ENCODE measurements at regions not wholly inside any gene's neighbourhood (a gene's known extent, or its start where the extent isn't known, plus 50 kb on each side); places are given as distances from the start of the nearest gene placed in this dataset.

DNA sequence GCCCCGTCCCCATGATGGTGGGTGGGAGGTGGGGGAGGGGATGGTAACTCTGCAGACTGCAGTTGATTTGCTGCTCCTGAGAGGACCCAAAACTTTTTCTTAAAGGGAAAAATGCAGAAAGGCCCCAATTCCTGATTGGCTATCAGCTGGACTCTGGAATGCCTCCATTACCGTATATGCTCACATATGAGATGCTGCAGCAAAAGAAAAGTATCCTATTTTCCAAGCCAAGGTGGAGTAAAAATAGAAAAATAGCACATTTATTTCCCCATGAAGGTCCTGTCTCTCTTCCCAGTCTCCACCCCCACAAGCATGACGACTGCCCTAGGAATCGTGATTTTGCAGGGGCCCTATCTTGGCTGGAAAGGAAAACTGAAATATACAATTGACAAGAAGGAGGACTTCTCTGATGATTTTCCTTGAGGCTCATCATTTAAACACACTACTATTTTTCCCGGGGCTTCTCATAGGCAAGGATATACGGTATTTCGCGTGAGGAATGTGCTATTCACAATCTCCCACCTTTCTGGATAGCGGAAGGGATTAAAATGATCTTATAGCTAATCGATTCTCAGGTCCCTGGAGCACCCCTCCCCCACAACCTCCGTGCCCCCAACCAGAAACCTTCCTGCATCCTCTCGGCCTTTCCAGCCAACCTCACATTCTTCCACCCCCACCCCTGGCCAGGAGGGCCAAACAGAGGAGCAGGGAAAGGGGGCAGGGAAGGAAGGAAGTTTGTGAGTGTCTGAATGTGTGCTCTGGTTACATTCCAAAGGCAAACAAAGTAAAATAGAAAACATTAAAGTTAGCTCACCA is 138.9 kb upstream of the CCND2 start:
- Mint-ChIP-seq H3K4me1 (peaks cover 48% of the 10 kb centered on the region), H3K27me3 (no peaks in the 10 kb centered on the region), H3K4me3 (no peak overlapping the region), H3K27ac (peak overlapping the region; percentile 94), H3K9me3 (ENCODE audit: low read depth) (peaks cover 7% of the 10 kb centered on the region), H3K36me3 (ENCODE audit: low read depth) (peaks cover 5% of the 10 kb centered on the region)
- ChIA-PET CTCF (interaction anchor here (0.9 to 1.2 kb wide), 3 partner anchors 11 to 249 kb away, joined by 3 read pairs; no protein-coding TSS in a partner anchor), POLR2A (interaction anchor here (0.6 kb wide), 1 partner anchor 24 kb away, joined by 4 read pairs; no protein-coding TSS in a partner anchor)
- ATAC-seq, result no peak
- no peak for DNase-seq
- intact Hi-C loops (cut with DNase I, micrococcal nuclease), result no loop called here

DNA sequence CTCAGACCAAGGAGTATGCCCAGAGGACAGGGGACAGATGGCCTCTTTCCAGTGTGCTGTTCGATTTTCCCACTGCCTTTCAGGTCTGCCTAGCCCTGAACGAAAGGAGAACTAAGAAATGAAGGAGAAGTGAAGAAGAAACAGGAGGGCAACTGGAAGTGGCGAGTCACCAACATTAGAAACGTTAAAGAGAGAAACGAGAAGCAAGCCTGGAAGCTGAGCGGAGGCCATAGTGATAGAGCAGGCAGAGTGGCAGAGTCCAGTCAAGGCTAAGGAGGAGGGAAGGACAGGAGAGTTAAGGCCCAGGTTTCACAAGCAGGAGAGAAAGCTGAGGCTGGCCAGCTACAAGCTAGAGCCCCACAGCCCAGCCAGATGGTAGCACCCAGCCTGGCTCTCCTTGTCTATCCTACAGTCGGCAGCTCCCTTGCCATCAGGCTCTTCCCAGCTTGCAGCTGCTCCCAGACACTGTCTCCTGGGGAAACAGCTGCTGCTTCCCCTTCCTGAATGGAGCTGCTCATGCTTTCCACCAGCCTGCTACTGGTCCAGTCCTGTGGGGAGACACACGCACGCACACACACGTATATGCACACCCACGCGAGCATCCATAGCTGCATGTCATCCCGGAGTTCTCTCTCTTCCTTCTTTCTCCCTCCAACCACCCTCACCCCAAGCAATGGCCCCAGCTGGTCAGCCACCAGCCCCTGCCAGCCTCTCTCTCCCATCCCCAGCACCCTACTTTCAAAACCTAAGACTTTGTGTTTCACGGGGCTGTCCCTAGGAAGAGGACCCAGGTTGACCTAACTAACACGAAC is 139.7 kb upstream of the CCND2 start:
- Mint-ChIP-seq H3K9me3 (ENCODE audit: low read depth) (peaks cover 7% of the 10 kb centered on the region), H3K36me3 (ENCODE audit: low read depth) (peaks cover 5% of the 10 kb centered on the region), H3K27ac (no peak overlapping the region), H3K27me3 (no peaks in the 10 kb centered on the region), H3K4me3 (no peak overlapping the region), H3K4me1 (peaks cover 40% of the 10 kb centered on the region)
- CTCF ChIA-PET, result interaction anchor here (0.6 to 0.8 kb wide), 2 partner anchors 143 to 145 kb away, joined by 3 read pairs; no protein-coding TSS in a partner anchor
- intact Hi-C loops (cut with DNase I, micrococcal nuclease), result no loop called here
- no peak for ATAC-seq
- no peak for DNase-seq
- POLR2A ChIA-PET, result interaction anchor here (0.7 kb wide), 1 partner anchor 138 kb away, joined by 3 read pairs; no protein-coding TSS in a partner anchor

GRCh38 chr12:4133029-4133428 is 140.5 kb upstream of the CCND2 start:
- Mint-ChIP-seq H3K27ac (no peak overlapping the region), H3K27me3 (no peaks in the 10 kb centered on the region), H3K4me1 (peaks cover 40% of the 10 kb centered on the region), H3K9me3 (ENCODE audit: low read depth) (peaks cover 7% of the 10 kb centered on the region), H3K36me3 (ENCODE audit: low read depth) (peaks cover 5% of the 10 kb centered on the region), H3K4me3 (no peak overlapping the region)
- no peak for DNase-seq
- no peak for ATAC-seq
- intact Hi-C loops (cut with DNase I, micrococcal nuclease), result no loop called here
- CTCF ChIA-PET, result interaction anchor here (0.6 to 0.8 kb wide), 2 partner anchors 144 to 145 kb away, joined by 3 read pairs; no protein-coding TSS in a partner anchor
- POLR2A ChIA-PET, result interaction anchor here (0.7 kb wide), 1 partner anchor 139 kb away, joined by 3 read pairs; no protein-coding TSS in a partner anchor

DNA sequence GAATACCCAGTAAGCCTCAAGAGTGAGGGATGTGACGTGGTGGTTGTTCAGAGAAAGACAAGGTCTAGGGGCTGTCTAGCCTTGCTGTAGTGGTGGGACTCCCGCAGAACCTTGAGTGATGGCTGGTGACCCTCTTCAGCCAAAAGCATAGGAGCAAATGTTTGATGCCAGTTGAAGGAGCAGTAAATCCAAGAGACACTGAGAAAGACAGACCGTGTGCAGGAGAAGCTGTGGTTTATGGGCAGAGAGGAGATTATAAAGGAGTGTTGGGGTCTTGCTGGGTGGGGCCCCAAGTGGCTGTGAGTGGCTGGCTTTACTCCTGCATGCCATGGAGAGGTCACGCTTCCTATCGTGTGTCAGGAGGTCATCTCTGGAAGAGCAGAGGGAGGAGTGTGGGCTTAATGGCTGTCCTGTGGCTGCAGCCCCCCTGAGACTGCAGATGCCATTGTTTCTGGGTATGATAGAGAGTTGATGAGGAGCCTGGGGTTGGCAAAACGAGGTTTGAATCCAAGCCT is 152.0 kb upstream of the CCND2 start:
- Mint-ChIP-seq H3K36me3 (ENCODE audit: low read depth) (no peaks in the 10 kb centered on the region), H3K4me1 (peaks cover 58% of the 10 kb centered on the region), H3K9me3 (ENCODE audit: low read depth) (no peaks in the 10 kb centered on the region), H3K4me3 (no peak overlapping the region), H3K27ac (peak overlapping the region; percentile 0), H3K27me3 (peaks cover 4% of the 10 kb centered on the region)
- DNase-seq (no peak), ATAC-seq (no peak)
- POLR2A ChIA-PET, result no interaction called here
- intact Hi-C loops (cut with DNase I, micrococcal nuclease), result no loop called here
- CTCF ChIA-PET, result interaction anchor here (1.0 kb wide), 1 partner anchor 22 kb away, joined by 3 read pairs; no protein-coding TSS in a partner anchor

DNA sequence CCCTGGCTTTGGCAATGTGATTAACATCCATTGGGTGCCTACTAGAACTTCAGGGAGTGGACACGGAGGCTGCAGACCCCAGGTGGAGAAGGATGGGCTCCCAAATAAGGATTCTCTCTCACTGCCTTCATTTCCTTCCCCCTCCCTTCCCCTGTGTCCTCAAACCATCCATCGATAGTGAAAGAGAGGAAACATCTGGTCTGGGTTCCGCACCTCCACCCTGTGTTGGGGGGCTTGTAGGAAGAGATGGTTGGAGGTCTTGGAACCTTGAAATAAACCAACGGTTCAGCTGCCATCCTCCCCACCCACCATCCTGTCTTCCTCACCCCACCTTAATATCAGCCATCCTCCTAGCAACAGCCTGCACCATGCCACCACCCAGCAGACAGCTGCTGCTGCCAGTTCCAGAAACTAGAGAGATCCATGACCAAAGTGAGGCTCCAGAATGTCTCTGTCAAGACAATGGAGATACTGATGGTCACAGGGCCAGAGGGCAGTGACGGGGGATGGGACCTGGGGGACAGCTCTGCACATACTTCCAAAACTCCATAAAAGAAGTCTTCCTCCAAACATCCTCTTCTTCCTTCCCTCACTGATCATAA is 153.1 kb upstream of the CCND2 start:
- ChIA-PET POLR2A (no interaction called here), CTCF (interaction anchor here (1.0 to 1.4 kb wide), 3 partner anchors 21 to 169 kb away, joined by 3 to 6 read pairs (median 3); no protein-coding TSS in a partner anchor)
- peaks cover 68% of the 10 kb centered on the region for H3K4me1 Mint-ChIP-seq
- peak overlapping the region; percentile 22 for H3K27ac Mint-ChIP-seq
- H3K9me3 Mint-ChIP-seq (ENCODE audit: low read depth), result no peaks in the 10 kb centered on the region
- no peaks in the 10 kb centered on the region for H3K36me3 Mint-ChIP-seq (ENCODE audit: low read depth)
- DNase-seq (no peak), ATAC-seq (no peak)
- intact Hi-C loops (cut with DNase I, micrococcal nuclease), result no loop called here
- peaks cover 3% of the 10 kb centered on the region for H3K27me3 Mint-ChIP-seq
- no peak overlapping the region for H3K4me3 Mint-ChIP-seq

GRCh38 chr12:4119157-4119761 is 154.3 kb upstream of the CCND2 start:
- no peaks in the 10 kb centered on the region for H3K9me3 Mint-ChIP-seq (ENCODE audit: low read depth)
- H3K4me1 Mint-ChIP-seq, result peaks cover 71% of the 10 kb centered on the region
- peak overlapping the region; percentile 38 for H3K4me3 Mint-ChIP-seq
- ChIA-PET CTCF (interaction anchor here (0.7 to 4.8 kb wide), 9 partner anchors 12 to 173 kb away, joined by 3 to 31 read pairs (median 3); no protein-coding TSS in a partner anchor), POLR2A (interaction anchor here (0.9 to 1.3 kb wide), 6 partner anchors 23 to 175 kb away, joined by 3 to 4 read pairs (median 3); no protein-coding TSS in a partner anchor)
- intact Hi-C loops (cut with DNase I, micrococcal nuclease), result loop anchor here (1.0 to 5.0 kb wide), 9 partner anchors 17 to 247 kb away; partner anchors contain the start of genes CCND2 (in 1 of the 2) and PARP11 (in 1 of the 2)
- peak; percentile 83 for ATAC-seq
- peaks cover 3% of the 10 kb centered on the region for H3K27me3 Mint-ChIP-seq
- no peaks in the 10 kb centered on the region for H3K36me3 Mint-ChIP-seq (ENCODE audit: low read depth)
- peak overlapping the region; percentile 86 for H3K27ac Mint-ChIP-seq
- peak; percentile 85 for DNase-seq

DNA sequence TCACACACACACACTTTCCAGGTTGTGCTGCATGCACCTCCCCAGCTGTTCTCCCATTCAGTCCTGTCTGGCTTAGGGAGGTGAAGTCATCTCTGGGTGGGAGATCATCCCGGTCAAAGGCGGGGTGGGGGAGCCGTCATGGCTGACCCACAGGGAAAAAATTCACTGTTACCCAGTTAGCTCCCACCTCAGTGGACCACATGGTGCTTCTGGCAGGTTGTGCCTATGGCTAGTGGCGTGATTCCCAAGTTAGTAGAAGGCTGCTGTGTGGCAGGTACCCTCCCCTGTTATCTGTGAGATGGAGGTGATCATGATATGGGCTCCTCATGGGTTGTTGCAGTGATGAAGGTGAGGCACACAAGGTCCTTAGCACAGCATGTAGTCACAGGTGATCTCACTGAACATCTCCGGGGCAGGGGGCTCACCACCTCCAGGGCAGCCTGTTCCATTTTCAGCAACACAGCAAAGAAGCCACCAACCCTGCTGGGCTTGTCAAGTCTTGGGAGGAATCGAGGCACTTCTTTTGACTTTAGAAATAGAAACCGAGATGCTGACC is 154.9 kb upstream of the CCND2 start:
- H3K4me1 Mint-ChIP-seq, result peaks cover 66% of the 10 kb centered on the region
- H3K27me3 Mint-ChIP-seq, result peaks cover 3% of the 10 kb centered on the region
- POLR2A ChIA-PET, result interaction anchor here (0.9 to 1.3 kb wide), 6 partner anchors 23 to 175 kb away, joined by 3 to 4 read pairs (median 3); no protein-coding TSS in a partner anchor
- ATAC-seq, result peak; percentile 51
- DNase-seq, result no peak
- H3K9me3 Mint-ChIP-seq (ENCODE audit: low read depth), result no peaks in the 10 kb centered on the region
- intact Hi-C loops (cut with DNase I, micrococcal nuclease), result loop anchor here (1.0 to 5.0 kb wide), 9 partner anchors 18 to 246 kb away; partner anchors contain the start of genes CCND2 (in 1 of the 2) and PARP11 (in 1 of the 2)
- peak overlapping the region; percentile 38 for H3K4me3 Mint-ChIP-seq
- H3K27ac Mint-ChIP-seq, result peak overlapping the region; percentile 86
- H3K36me3 Mint-ChIP-seq (ENCODE audit: low read depth), result no peaks in the 10 kb centered on the region
- CTCF ChIA-PET, result interaction anchor here (0.9 to 4.8 kb wide), 7 partner anchors 11 to 158 kb away, joined by 3 to 31 read pairs (median 5); no protein-coding TSS in a partner anchor

GRCh38 chr12:4118017-4118510 is 155.5 kb upstream of the CCND2 start:
- Mint-ChIP-seq H3K4me3 (peak overlapping the region; percentile 38), H3K36me3 (ENCODE audit: low read depth) (no peaks in the 10 kb centered on the region), H3K9me3 (ENCODE audit: low read depth) (no peaks in the 10 kb centered on the region), H3K27me3 (peaks cover 3% of the 10 kb centered on the region), H3K4me1 (peaks cover 63% of the 10 kb centered on the region), H3K27ac (peak overlapping the region; percentile 86)
- ChIA-PET POLR2A (interaction anchor here (0.7 to 1.8 kb wide), 2 partner anchors 11 to 19 kb away, joined by 4 to 5 read pairs; no protein-coding TSS in a partner anchor), CTCF (interaction anchor here (0.6 to 4.8 kb wide), 4 partner anchors 10 to 159 kb away, joined by 3 to 31 read pairs (median 16); partner anchors contain the start of gene CCND2)
- intact Hi-C loops (cut with DNase I, micrococcal nuclease), result loop anchor here (2.0 to 5.0 kb wide), 4 partner anchors 99 to 246 kb away; partner anchors contain the start of genes CCND2 (in 1 of the 2) and PARP11 (in 1 of the 2)
- DNase-seq (no peak), ATAC-seq (no peak)

GRCh38 chr12:4117386-4118016 is 156.1 kb upstream of the CCND2 start:
- DNase-seq (no peak), ATAC-seq (no peak)
- ChIA-PET POLR2A (interaction anchor here (0.7 to 1.8 kb wide), 3 partner anchors 10 to 37 kb away, joined by 4 to 5 read pairs (median 4); no protein-coding TSS in a partner anchor), CTCF (interaction anchor here (0.6 to 4.8 kb wide), 4 partner anchors 10 to 159 kb away, joined by 3 to 31 read pairs (median 16); partner anchors contain the start of gene CCND2)
- H3K4me3 Mint-ChIP-seq, result peak overlapping the region; percentile 38
- H3K4me1 Mint-ChIP-seq, result peaks cover 67% of the 10 kb centered on the region
- no peaks in the 10 kb centered on the region for H3K9me3 Mint-ChIP-seq (ENCODE audit: low read depth)
- peaks cover 3% of the 10 kb centered on the region for H3K27me3 Mint-ChIP-seq
- H3K36me3 Mint-ChIP-seq (ENCODE audit: low read depth), result no peaks in the 10 kb centered on the region
- intact Hi-C loops (cut with DNase I, micrococcal nuclease), result loop anchor here (2.0 to 5.0 kb wide), 4 partner anchors 100 to 245 kb away; partner anchors contain the start of genes CCND2 (in 1 of the 2) and PARP11 (in 1 of the 2)
- peak overlapping the region; percentile 86 for H3K27ac Mint-ChIP-seq
